A673 (cell line): ENCODE measurements at regions not wholly inside any gene's neighbourhood (a gene's known extent, or its start where the extent isn't known, plus 50 kb on each side); places are given as distances from the start of the nearest gene placed in this dataset.

ENCODE experiments used
- BruUV-seq: library from RNA; stranded (reverse); fragments of 400-500 nt; replicated peaks from 2 replicates; lab custom pipeline; 2021; lab: Mats Ljungman, UMichigan
- CTCF ChIA-PET: fragments of 300-600 bp; sonication (Branson Sonifier 250); formaldehyde crosslinking; loops from one replicate; lab custom pipeline; 2022; ENCODE audit warnings: antibody characterized with exemption; lab: Charles Lee
- POLR2A ChIA-PET: fragments of 300-600 bp; sonication (Branson Sonifier 250); formaldehyde crosslinking; loops from one replicate; lab custom pipeline; 2022; ENCODE audit warnings: antibody characterized with exemption; ENCODE audit not compliant: low non-redundant PET; lab: Charles Lee
- DNase-seq: peaks from one replicate; pipeline ENCODE4 v3.0.0-alpha.2; 2015; ENCODE audit warnings: low spot score
- H3K27ac ChIP-seq: fragments of 200-600 bp; sonication (generic); 2 replicates; pipeline ENCODE4 v1.5.1; 2016; ENCODE audit warnings: mixed run types, low read depth, mild to moderate bottlenecking, mixed read lengths, antibody characterized with exemption, low read length; ENCODE audit not compliant: poor library complexity, severe bottlenecking
- H3K27me3 ChIP-seq: fragments of 200-600 bp; sonication (generic); replicated peaks from 2 replicates; pipeline ENCODE4 v1.6.1; 2017; ENCODE audit warnings: mixed run types, low read depth, mild to moderate bottlenecking, mixed read lengths, antibody characterized with exemption, low read length; ENCODE audit not compliant: insufficient read depth, poor library complexity
- H3K36me3 ChIP-seq: fragments of 200-600 bp; sonication (generic); 2 replicates; pipeline ENCODE4 v1.6.1; 2016; ENCODE audit warnings: mixed run types, mild to moderate bottlenecking, mixed read lengths, antibody characterized with exemption, low read length; ENCODE audit not compliant: insufficient read depth, poor library complexity, severe bottlenecking
- H3K4me1 ChIP-seq: fragments of 200-600 bp; sonication (generic); 2 replicates; pipeline ENCODE4 v1.6.1; 2017; ENCODE audit warnings: mixed run types, mild to moderate bottlenecking, mixed read lengths, antibody characterized with exemption, low read length; ENCODE audit not compliant: insufficient read depth, poor library complexity, severe bottlenecking
- H3K4me3 ChIP-seq: fragments of 200-600 bp; sonication (generic); 2 replicates; pipeline ENCODE4 v1.5.1; 2016; ENCODE audit warnings: low read depth, mixed run types, mild to moderate bottlenecking, mixed read lengths, low read length; ENCODE audit not compliant: poor library complexity, severe bottlenecking
- H3K9me3 ChIP-seq: fragments of 200-600 bp; sonication (generic); 2 replicates; pipeline ENCODE4 v1.6.1; 2016; ENCODE audit warnings: mixed run types, low read depth, mild to moderate bottlenecking, mixed read lengths, antibody characterized with exemption, low read length; ENCODE audit not compliant: poor library complexity, severe bottlenecking
- CTCF ChIP-seq: fragments of 300-800, 200-600 bp; sonication (generic); conservative IDR thresholded peaks from 2 replicates; pipeline ENCODE4 v1.5.1; 2017; ENCODE audit warnings: low read depth, mild to moderate bottlenecking, antibody characterized with exemption, low read length, moderate library complexity, mixed read lengths
- EZH2 ChIP-seq: fragments of 200-600 bp; sonication (generic); IDR thresholded peaks from 2 replicates; pipeline ENCODE4 v1.6.1; 2017; ENCODE audit warnings: borderline replicate concordance, low read depth, mild to moderate bottlenecking, mixed read lengths, antibody characterized with exemption, low read length; ENCODE audit not compliant: poor library complexity, severe bottlenecking
- intact Hi-C: fragments of 100-400 bp; cut with micrococcal nuclease; formaldehyde crosslinking; loops from one replicate; pipeline ENCODE4 v1.10.0; 2022; ENCODE audit not compliant: unreplicated experiment

DNA sequence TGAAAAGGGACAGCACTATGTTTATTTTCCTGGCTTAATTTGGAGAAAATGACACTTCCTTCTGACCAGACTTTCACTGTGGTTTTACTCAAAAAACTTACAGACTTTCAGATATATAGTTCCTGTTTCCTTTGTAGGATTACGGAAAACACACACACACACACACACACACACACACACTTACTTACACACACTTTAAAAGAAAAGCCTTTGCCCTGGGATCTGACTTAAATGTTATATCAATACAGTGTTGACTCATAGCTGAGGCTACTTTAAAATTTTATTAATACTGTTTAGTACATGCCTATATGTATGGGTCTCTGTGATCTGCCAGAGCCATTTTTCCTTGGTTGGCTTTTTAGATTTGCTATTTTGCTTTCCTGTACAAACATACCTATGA lies 758.3 kb downstream of the DNAH5 start:
- peaks cover 42% of the 10 kb centered on the region for H3K9me3 ChIP-seq
- POLR2A ChIA-PET, result no interaction called here
- no TSS peak for BruUV-seq
- intact Hi-C loops, result no loop called here
- TF ChIP-seq EZH2, result no peak
- TF ChIP-seq CTCF, result no peak
- H3K27me3 ChIP-seq, result no peaks in the 10 kb centered on the region
- H3K4me1 ChIP-seq, result no peaks in the 10 kb centered on the region
- H3K36me3 ChIP-seq, result no peaks in the 10 kb centered on the region
- CTCF ChIA-PET, result no interaction called here
- H3K4me3 ChIP-seq, result no peak overlapping the region
- no peak for DNase-seq
- no peak overlapping the region for H3K27ac ChIP-seq

DNA sequence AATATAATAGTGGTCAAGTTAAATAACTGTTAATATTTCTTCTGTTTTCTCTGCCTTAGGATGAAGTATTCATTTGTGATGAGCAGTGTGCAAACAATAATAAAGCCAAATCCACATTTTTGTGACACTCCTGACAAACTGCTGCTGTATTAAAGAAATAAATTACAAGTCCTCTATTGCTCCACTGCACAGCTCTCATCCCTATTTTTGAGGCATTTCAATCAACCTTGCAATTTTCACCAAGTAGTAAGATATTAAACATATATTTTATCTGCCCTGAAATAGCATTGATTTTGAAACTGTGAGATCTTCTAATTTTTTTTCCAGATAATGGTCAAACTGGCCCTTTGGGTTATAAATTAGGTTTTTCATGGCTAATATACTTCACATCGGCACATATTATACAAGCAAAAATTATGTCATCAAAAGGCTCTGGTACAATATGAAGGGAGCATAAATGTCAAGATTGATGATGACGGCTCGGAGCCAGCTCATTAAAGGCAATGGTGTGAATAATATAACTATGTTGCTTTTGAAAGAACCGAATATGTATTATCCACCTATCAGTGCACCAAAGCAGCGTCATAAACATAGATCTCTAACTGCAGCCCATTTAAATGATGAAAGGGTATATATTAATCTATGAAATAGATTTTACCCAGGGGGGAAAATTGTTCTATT lies 764.9 kb downstream of the DNAH5 start:
- no TSS peak for BruUV-seq
- TF ChIP-seq CTCF, result no peak
- no peak for TF ChIP-seq EZH2
- no peak for DNase-seq
- Histone ChIP-seq H3K36me3 (no peaks in the 10 kb centered on the region), H3K27me3 (no peaks in the 10 kb centered on the region), H3K9me3 (peaks cover 14% of the 10 kb centered on the region), H3K4me3 (no peak overlapping the region), H3K27ac (no peak overlapping the region), H3K4me1 (no peaks in the 10 kb centered on the region)
- CTCF ChIA-PET, result no interaction called here
- POLR2A ChIA-PET, result no interaction called here
- intact Hi-C loops, result no loop called here

GRCh38 chr5:13143630-13144029 lies 800.9 kb downstream of the DNAH5 start:
- Histone ChIP-seq H3K36me3 (no peaks in the 10 kb centered on the region), H3K9me3 (peaks cover 36% of the 10 kb centered on the region), H3K27me3 (no peaks in the 10 kb centered on the region), H3K4me3 (no peak overlapping the region), H3K4me1 (no peaks in the 10 kb centered on the region), H3K27ac (no peak overlapping the region)
- DNase-seq, result no peak
- ChIA-PET CTCF (no interaction called here), POLR2A (no interaction called here)
- BruUV-seq, result no TSS peak
- no peak for TF ChIP-seq EZH2
- TF ChIP-seq CTCF, result no peak
- intact Hi-C loops, result no loop called here
